ENCODE measurements at regions not wholly inside any gene's neighbourhood (a gene's known extent, or its start where the extent isn't known, plus 50 kb on each side); places are given as distances from the start of the nearest gene placed in this dataset.

GRCh38 chr12:83850531-83850930 lies 1062.1 kb downstream of the SLC6A15 start:
- H3K4me3 ChIP-seq (ENCODE audit: low read depth in 1 of 2, low read length in 2 of 2) = no peak overlapping the region
- no peaks in the 10 kb centered on the region for H3K36me3 ChIP-seq (ENCODE audit: control insufficient read depth in 2 of 2, insufficient read depth in 2 of 2, low read length in 1 of 2)
- H3K27ac ChIP-seq (ENCODE audit: low read depth in 2 of 2, low read length in 1 of 2) = no peak overlapping the region
- no peaks in the 10 kb centered on the region for H3K27me3 ChIP-seq (ENCODE audit: control insufficient read depth in 1 of 2, insufficient read depth in 2 of 2, low read length in 2 of 2)
- 49 to 61% methylated on average over 2 of the region's 2 CpGs for WGBS, 2 donors
- no peaks in the 10 kb centered on the region for H3K4me1 ChIP-seq (ENCODE audit: control insufficient read depth in 2 of 2, insufficient read depth in 2 of 2, low read length in 1 of 2)
- peaks cover 0 to 2% of the 10 kb centered on the region in 2 donors for H3K9me3 ChIP-seq (ENCODE audit: control insufficient read depth in 2 of 2, insufficient read depth in 1 of 2, low read depth in 1 of 2, low read length in 1 of 2)

GRCh38 chr12:83848702-83849101 lies 1063.9 kb downstream of the SLC6A15 start:
- H3K27ac ChIP-seq (ENCODE audit: low read depth in 2 of 2, low read length in 1 of 2) = no peak overlapping the region
- no peaks in the 10 kb centered on the region for H3K27me3 ChIP-seq (ENCODE audit: control insufficient read depth in 1 of 2, insufficient read depth in 2 of 2, low read length in 2 of 2)
- H3K4me1 ChIP-seq (ENCODE audit: control insufficient read depth in 2 of 2, insufficient read depth in 2 of 2, low read length in 1 of 2) = no peaks in the 10 kb centered on the region
- H3K9me3 ChIP-seq (ENCODE audit: control insufficient read depth in 2 of 2, insufficient read depth in 1 of 2, low read depth in 1 of 2, low read length in 1 of 2) = no peaks in the 10 kb centered on the region
- no peak overlapping the region for H3K4me3 ChIP-seq (ENCODE audit: low read depth in 1 of 2, low read length in 2 of 2)
- no peaks in the 10 kb centered on the region for H3K36me3 ChIP-seq (ENCODE audit: control insufficient read depth in 2 of 2, insufficient read depth in 2 of 2, low read length in 1 of 2)
- 67 to 71% methylated on average over 1 of the region's 1 CpG for WGBS, 2 donors

- H3K27me3 ChIP-seq (ENCODE audit: control insufficient read depth in 1 of 2, insufficient read depth in 2 of 2, low read length in 2 of 2) = no peaks in the 10 kb centered on the region
- no peaks in the 10 kb centered on the region for H3K36me3 ChIP-seq (ENCODE audit: control insufficient read depth in 2 of 2, insufficient read depth in 2 of 2, low read length in 1 of 2)
- H3K9me3 ChIP-seq (ENCODE audit: control insufficient read depth in 2 of 2, insufficient read depth in 1 of 2, low read depth in 1 of 2, low read length in 1 of 2) = no peaks in the 10 kb centered on the region
- no peak overlapping the region for H3K4me3 ChIP-seq (ENCODE audit: low read depth in 1 of 2, low read length in 2 of 2)
- H3K4me1 ChIP-seq (ENCODE audit: control insufficient read depth in 2 of 2, insufficient read depth in 2 of 2, low read length in 1 of 2) = no peaks in the 10 kb centered on the region
- H3K27ac ChIP-seq (ENCODE audit: low read depth in 2 of 2, low read length in 1 of 2) = no peak overlapping the region
- WGBS, 2 donors = 58 to 72% methylated on average over 2 of the region's 2 CpGs
Observed at GRCh38 chr12:83843541-83843940, 1069.1 kb downstream of the SLC6A15 start.

GRCh38 chr12:83841620-83842019 lies 1071.0 kb downstream of the SLC6A15 start:
- no peak overlapping the region for H3K4me3 ChIP-seq (ENCODE audit: low read depth in 1 of 2, low read length in 2 of 2)
- no peaks in the 10 kb centered on the region for H3K27me3 ChIP-seq (ENCODE audit: control insufficient read depth in 1 of 2, insufficient read depth in 2 of 2, low read length in 2 of 2)
- H3K27ac ChIP-seq (ENCODE audit: low read depth in 2 of 2, low read length in 1 of 2) = no peak overlapping the region
- no peaks in the 10 kb centered on the region for H3K4me1 ChIP-seq (ENCODE audit: control insufficient read depth in 2 of 2, insufficient read depth in 2 of 2, low read length in 1 of 2)
- WGBS, 2 donors = 63 to 72% methylated on average over 2 of the region's 2 CpGs
- no peaks in the 10 kb centered on the region for H3K9me3 ChIP-seq (ENCODE audit: control insufficient read depth in 2 of 2, insufficient read depth in 1 of 2, low read depth in 1 of 2, low read length in 1 of 2)
- H3K36me3 ChIP-seq (ENCODE audit: control insufficient read depth in 2 of 2, insufficient read depth in 2 of 2, low read length in 1 of 2) = no peaks in the 10 kb centered on the region

- H3K27ac ChIP-seq (ENCODE audit: low read depth in 2 of 2, low read length in 1 of 2) = no peak overlapping the region
- H3K27me3 ChIP-seq (ENCODE audit: control insufficient read depth in 1 of 2, insufficient read depth in 2 of 2, low read length in 2 of 2) = no peaks in the 10 kb centered on the region
- H3K9me3 ChIP-seq (ENCODE audit: control insufficient read depth in 2 of 2, insufficient read depth in 1 of 2, low read depth in 1 of 2, low read length in 1 of 2) = no peaks in the 10 kb centered on the region
- H3K4me3 ChIP-seq (ENCODE audit: low read depth in 1 of 2, low read length in 2 of 2) = no peak overlapping the region
- WGBS, 2 donors = 36 to 42% methylated on average over 2 of the region's 2 CpGs
- no peaks in the 10 kb centered on the region for H3K36me3 ChIP-seq (ENCODE audit: control insufficient read depth in 2 of 2, insufficient read depth in 2 of 2, low read length in 1 of 2)
- no peaks in the 10 kb centered on the region for H3K4me1 ChIP-seq (ENCODE audit: control insufficient read depth in 2 of 2, insufficient read depth in 2 of 2, low read length in 1 of 2)
Observed at GRCh38 chr12:83827860-83828259, 1084.7 kb downstream of the SLC6A15 start.

GRCh38 chr12:83827193-83827592 lies 1085.4 kb downstream of the SLC6A15 start:
- Histone ChIP-seq H3K9me3 (ENCODE audit: control insufficient read depth in 2 of 2, insufficient read depth in 1 of 2, low read depth in 1 of 2, low read length in 1 of 2) (no peaks in the 10 kb centered on the region), H3K4me1 (ENCODE audit: control insufficient read depth in 2 of 2, insufficient read depth in 2 of 2, low read length in 1 of 2) (no peaks in the 10 kb centered on the region), H3K36me3 (ENCODE audit: control insufficient read depth in 2 of 2, insufficient read depth in 2 of 2, low read length in 1 of 2) (no peaks in the 10 kb centered on the region), H3K27ac (ENCODE audit: low read depth in 2 of 2, low read length in 1 of 2) (no peak overlapping the region), H3K4me3 (ENCODE audit: low read depth in 1 of 2, low read length in 2 of 2) (no peak overlapping the region), H3K27me3 (ENCODE audit: control insufficient read depth in 1 of 2, insufficient read depth in 2 of 2, low read length in 2 of 2) (no peaks in the 10 kb centered on the region)
- 38 to 45% methylated on average over 2 of the region's 2 CpGs for WGBS, 2 donors

- Histone ChIP-seq H3K27ac (ENCODE audit: low read depth in 2 of 2, low read length in 1 of 2) (no peak overlapping the region), H3K9me3 (ENCODE audit: control insufficient read depth in 2 of 2, insufficient read depth in 1 of 2, low read depth in 1 of 2, low read length in 1 of 2) (no peaks in the 10 kb centered on the region), H3K4me3 (ENCODE audit: low read depth in 1 of 2, low read length in 2 of 2) (no peak overlapping the region), H3K27me3 (ENCODE audit: control insufficient read depth in 1 of 2, insufficient read depth in 2 of 2, low read length in 2 of 2) (no peaks in the 10 kb centered on the region), H3K36me3 (ENCODE audit: control insufficient read depth in 2 of 2, insufficient read depth in 2 of 2, low read length in 1 of 2) (no peaks in the 10 kb centered on the region), H3K4me1 (ENCODE audit: control insufficient read depth in 2 of 2, insufficient read depth in 2 of 2, low read length in 1 of 2) (no peaks in the 10 kb centered on the region)
Observed at GRCh38 chr12:83826112-83826511, 1086.5 kb downstream of the SLC6A15 start.

GRCh38 chr12:83823386-83824045 lies 1089.1 kb downstream of the SLC6A15 start:
- Histone ChIP-seq H3K27ac (ENCODE audit: low read depth in 2 of 2, low read length in 1 of 2) (no peak overlapping the region), H3K27me3 (ENCODE audit: control insufficient read depth in 1 of 2, insufficient read depth in 2 of 2, low read length in 2 of 2) (no peaks in the 10 kb centered on the region), H3K4me3 (ENCODE audit: low read depth in 1 of 2, low read length in 2 of 2) (no peak overlapping the region), H3K4me1 (ENCODE audit: control insufficient read depth in 2 of 2, insufficient read depth in 2 of 2, low read length in 1 of 2) (no peaks in the 10 kb centered on the region), H3K36me3 (ENCODE audit: control insufficient read depth in 2 of 2, insufficient read depth in 2 of 2, low read length in 1 of 2) (no peaks in the 10 kb centered on the region), H3K9me3 (ENCODE audit: control insufficient read depth in 2 of 2, insufficient read depth in 1 of 2, low read depth in 1 of 2, low read length in 1 of 2) (no peaks in the 10 kb centered on the region)
- 77 to 80% methylated on average over 8 of the region's 8 CpGs for WGBS, 2 donors

- WGBS, 2 donors = 63 to 71% methylated on average over 1 of the region's 1 CpG
- Histone ChIP-seq H3K4me3 (ENCODE audit: low read depth in 1 of 2, low read length in 2 of 2) (no peak overlapping the region), H3K36me3 (ENCODE audit: control insufficient read depth in 2 of 2, insufficient read depth in 2 of 2, low read length in 1 of 2) (no peaks in the 10 kb centered on the region), H3K27me3 (ENCODE audit: control insufficient read depth in 1 of 2, insufficient read depth in 2 of 2, low read length in 2 of 2) (no peaks in the 10 kb centered on the region), H3K4me1 (ENCODE audit: control insufficient read depth in 2 of 2, insufficient read depth in 2 of 2, low read length in 1 of 2) (no peaks in the 10 kb centered on the region), H3K27ac (ENCODE audit: low read depth in 2 of 2, low read length in 1 of 2) (no peak overlapping the region), H3K9me3 (ENCODE audit: control insufficient read depth in 2 of 2, insufficient read depth in 1 of 2, low read depth in 1 of 2, low read length in 1 of 2) (no peaks in the 10 kb centered on the region)
Observed at GRCh38 chr12:83821967-83822366, 1090.6 kb downstream of the SLC6A15 start.

- Histone ChIP-seq H3K27me3 (ENCODE audit: control insufficient read depth in 1 of 2, insufficient read depth in 2 of 2, low read length in 2 of 2) (no peaks in the 10 kb centered on the region), H3K36me3 (ENCODE audit: control insufficient read depth in 2 of 2, insufficient read depth in 2 of 2, low read length in 1 of 2) (no peaks in the 10 kb centered on the region), H3K4me1 (ENCODE audit: control insufficient read depth in 2 of 2, insufficient read depth in 2 of 2, low read length in 1 of 2) (no peaks in the 10 kb centered on the region), H3K27ac (ENCODE audit: low read depth in 2 of 2, low read length in 1 of 2) (no peak overlapping the region), H3K4me3 (ENCODE audit: low read depth in 1 of 2, low read length in 2 of 2) (no peak overlapping the region), H3K9me3 (ENCODE audit: control insufficient read depth in 2 of 2, insufficient read depth in 1 of 2, low read depth in 1 of 2, low read length in 1 of 2) (no peaks in the 10 kb centered on the region)
- 24 to 49% methylated on average over 1 of the region's 1 CpG for WGBS, 2 donors
Observed at GRCh38 chr12:83818881-83819280, 1093.7 kb downstream of the SLC6A15 start.

Data from esophagus (tissue), 2 donors.